ENCODE measurements at regions not wholly inside any gene's neighbourhood (a gene's known extent, or its start where the extent isn't known, plus 50 kb on each side); places are given as distances from the start of the nearest gene placed in this dataset.
"Not testable (repeated sequence)": the region's sequence is repeated elsewhere in the genome, so short reads cannot be mapped to it uniquely, and the experiment has no call there.

DNA sequence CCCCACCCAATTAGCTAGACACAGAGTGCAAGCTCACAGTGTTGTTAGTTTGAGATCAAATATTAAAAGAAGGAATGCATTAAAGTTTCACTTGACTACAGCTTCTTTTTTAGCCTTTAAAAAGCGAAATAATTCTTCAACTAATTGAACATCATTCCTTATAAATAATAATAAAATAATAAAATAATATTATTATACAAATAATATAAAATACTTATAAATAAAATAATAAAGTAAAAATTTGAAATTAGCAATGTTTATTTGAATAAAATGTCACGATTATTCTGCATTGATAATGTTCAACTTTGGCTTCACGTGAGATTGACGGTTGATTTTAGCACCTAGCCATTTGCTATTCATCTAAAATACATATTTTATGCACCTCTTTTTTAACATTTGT, 819.3 kb downstream of the FRK start:
- DNase-seq (ENCODE audit: low spot score), result no peak

DNA sequence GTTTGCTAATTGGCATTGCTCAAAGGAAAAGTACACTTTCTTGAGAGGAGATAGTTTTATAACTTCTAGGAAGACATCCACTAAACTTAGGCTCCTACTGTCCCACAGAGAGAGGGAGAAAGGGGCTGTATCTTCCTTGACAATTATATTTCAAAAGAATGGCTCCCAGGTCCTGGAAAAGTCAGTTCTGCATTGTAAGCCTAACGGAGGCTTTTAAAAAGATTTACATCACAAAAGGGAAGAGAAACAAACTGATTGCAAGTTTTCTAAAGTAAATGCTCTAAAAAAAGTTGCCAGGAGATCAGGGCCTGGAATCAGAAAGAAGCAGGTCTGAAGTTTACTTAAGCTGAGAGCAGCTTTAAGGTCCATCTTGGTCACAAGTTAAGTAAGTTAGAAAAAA, 839.5 kb downstream of the FRK start:
- DNase-seq (ENCODE audit: low spot score), result no peak

DNA sequence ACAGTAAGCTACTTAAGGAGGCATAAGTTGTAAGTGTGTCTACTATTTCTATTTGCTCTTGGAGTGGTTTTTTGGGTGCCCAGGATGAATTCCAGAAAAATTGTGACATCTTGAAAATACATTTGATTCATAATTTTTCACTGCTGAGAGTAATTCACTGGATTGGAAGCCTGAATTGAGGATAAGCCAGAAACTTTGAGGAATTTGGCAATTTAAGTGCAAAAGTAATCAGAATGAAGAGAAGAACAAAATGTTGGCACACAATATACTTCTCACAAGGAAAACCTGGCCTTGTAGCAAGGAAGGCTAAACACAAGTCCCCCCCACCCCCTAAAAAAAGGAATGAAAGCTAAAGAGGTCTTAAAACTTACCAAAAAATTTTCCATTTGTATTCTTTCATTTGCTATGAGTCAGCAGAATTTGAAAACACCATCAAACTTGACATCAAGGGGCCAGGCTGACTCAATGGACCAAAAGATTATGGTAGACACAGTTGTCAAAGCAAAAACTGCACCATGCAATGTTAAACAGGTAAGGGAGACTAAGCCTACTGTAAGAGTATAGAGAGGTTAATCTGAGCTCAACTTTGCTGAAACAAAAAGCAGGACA, 840.0 kb downstream of the FRK start:
- DNase-seq (ENCODE audit: low spot score), result no peak

DNA sequence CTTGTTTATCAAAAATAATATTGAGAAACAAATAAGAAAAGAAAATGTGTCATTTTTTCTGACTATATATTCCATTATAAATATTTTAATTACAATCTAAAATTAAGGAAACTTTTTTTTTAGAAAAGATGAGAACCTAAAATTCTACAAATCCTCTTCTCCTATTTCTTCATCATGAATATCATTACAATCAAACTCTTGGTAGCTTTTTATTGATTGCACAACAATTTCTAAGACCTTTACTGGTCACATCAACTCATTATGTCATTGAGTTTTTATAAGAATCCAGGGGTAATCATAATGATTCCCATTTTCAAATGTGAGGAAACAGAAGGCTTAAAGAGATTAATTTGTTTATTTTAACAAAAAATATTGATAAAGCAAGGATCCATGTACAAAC, 841.0 kb downstream of the FRK start:
- no peak for DNase-seq (ENCODE audit: low spot score)

DNA sequence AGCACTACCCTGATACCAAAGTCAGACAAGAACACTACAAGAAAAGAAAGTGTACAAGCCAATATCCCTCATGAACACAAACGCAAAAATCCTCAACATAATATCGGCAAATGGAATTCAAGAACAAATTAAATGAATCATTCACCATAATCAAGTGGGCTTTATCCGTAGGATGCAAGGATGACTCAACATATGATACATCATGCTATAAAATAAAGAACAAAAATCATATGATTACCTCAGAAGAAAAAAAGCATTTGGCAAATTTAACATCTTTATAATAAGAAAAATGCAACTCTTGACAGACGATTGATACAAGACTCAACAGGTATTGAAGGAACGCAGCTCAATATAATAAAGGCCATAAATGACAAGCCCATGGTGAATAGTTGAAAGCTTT, 843.9 kb downstream of the FRK start:
- DNase-seq (ENCODE audit: low spot score), result no peak

DNA sequence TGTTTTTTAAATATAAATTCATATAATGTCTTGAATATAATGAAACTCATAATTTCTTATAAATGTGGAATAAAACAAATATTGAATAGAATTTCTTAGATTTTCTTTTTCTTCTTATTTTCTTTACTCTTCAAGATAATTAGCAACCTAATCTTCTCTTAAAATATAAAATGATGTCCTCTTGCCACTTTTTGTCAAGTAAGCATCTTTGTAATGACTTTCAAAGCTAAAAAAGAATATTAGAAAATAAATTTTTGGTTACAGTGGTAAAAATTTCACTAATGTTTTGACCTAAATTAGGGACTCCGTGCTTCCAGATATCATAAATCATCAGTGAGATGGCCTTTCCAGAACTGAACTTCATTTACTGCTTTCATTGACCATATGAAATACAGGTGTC, 846.4 kb downstream of the FRK start:
- no peak for DNase-seq (ENCODE audit: low spot score)

DNA sequence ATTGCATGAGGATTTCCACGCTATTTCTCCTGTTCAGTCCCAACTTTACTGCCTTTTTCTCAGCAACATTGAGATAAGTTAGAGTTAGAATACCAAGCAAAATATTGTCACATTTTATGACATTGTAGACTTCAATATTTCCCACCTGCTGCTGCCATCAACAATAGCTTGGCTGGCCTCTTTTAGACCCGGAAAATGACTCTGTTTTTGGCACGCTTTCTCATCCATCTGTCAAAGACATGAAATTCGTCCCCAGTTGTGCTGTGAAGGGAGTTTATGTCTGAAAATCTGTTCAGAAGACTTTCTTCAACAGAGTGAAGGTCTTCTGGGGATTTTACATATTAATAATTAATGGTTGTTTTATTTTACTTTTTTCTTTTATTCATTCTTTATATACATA, 857.3 kb downstream of the FRK start:
- DNase-seq (ENCODE audit: low spot score), result no peak

DNA sequence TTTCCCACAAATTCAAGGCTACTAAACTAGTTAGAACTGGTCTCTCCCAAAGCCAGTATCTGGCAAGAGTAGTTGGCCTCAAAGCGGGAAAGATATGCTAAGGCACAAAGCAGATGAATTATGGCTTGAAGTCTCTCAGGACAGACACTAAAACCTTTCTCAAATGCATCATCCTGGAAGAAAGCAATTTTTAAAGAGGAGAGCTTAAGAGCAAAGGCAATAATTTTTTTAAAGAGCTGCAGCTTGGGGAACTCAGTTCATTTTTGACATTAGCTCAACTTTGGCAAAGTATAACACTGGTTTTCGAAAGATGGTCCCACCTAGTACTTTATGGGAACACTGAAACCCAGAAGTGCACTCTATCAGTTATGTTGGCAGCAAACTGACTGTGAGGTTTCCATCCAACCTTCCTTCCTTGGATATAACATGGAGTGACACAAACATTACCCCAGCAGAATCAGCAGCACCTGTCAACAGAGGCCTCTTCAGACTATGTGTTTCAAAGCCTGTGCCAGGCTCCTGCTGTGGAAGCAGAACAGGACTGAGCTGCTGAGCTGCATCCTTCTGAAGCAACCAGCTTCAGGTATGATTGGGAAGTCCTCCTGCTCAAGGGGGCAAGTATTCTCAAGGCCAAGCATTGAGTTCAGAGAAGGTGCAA, 852.3 kb upstream of the HS3ST5 start:
- DNase-seq (ENCODE audit: low spot score), result no peak

DNA sequence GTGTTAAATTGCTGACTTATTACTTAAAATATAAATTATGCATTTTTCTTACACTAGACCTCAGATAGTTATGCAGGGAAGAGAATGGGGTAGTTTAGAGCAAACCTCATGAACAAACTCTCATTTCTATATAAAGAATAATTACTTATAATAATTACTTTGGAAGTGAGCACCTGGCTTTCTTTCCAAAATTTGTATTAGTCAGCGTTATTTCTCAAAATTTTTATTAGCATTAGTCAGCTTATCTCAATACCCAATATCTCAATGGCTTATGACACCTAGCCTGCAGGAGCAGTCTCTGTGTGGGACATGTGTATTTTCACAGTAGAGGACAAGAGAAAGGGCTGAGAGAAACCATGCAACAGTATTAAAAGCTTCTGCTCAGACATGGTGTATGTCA, 849.2 kb upstream of the HS3ST5 start:
- DNase-seq (ENCODE audit: low spot score), result no peak

DNA sequence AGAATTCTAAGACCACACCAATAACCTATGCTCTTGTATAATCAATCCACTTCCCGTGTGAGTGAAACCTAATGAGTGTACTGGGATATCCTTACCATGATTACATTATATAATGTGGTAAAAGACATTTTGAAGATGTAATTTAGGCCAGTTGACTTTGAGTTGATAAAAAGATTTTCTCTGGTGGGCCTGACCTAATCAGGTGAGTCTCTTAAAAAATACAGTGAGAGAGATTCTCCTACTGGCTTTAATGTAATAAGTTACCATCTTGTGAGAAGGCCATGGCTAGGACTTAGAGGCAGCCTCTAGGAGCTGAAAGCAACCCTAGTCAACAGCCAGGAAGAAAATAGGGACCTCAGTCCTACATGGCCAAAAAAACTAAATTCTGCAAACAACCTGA, 847.7 kb upstream of the HS3ST5 start:
- DNase-seq (ENCODE audit: low spot score), result no peak

DNA sequence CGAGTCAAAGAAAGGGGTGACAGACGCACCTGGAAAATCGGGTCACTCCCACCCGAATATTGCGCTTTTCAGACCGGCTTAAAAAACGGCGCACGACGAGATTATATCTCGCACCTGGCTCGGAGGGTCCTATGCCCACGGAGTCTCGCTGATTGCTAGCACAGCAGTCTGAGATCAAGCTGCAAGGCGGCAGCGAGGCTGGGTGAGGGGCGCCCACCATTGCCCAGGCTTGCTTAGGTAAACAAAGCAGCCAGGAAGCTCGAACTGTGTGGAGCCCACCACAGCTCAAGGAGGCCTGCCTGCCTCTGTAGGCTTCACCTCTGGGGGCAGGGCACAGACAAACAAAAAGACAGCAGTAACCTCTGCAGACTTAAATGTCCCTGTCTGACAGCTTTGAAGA, 832.6 kb upstream of the HS3ST5 start:
- DNase-seq (ENCODE audit: low spot score), result not testable (repeated sequence)

DNA sequence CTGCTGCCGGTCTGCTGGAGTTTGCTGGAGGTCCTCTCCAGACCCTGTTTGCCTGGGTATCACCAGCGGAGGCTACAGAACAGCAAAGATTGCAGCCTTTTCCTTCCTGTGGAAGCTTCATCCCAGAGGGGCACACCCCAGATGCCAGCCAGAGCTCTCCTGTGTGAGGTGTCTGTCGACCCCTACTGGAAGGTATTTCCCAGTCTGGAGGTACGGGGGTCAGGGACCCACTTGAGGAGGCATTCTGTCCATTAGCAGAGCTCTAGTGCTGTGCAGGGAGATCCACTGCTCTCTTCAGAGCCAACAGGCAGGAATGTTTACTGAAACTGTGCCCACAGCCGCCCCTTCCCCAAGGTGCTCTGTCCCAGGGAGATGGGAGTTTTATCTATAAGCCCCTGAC, 823.1 kb upstream of the HS3ST5 start:
- not testable (repeated sequence) for DNase-seq (ENCODE audit: low spot score)

DNA sequence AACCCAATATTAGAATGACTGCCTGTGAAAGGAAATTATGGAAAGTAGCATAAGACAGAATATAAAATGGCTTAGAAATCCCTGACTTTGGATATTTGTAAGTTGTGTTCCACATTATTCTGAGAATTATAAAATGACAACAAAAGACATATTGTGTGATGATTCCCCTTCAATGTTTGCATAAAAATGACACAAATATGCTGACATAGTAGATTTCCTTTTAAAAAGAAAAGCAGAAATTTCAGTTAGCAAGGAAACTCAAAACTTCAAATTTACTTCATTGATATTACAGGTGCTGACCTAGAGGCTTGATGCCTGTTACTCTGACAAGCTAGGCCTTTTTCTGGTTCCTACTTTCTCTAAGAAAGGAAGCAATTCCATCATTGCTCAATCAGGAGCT, 816.9 kb upstream of the HS3ST5 start:
- DNase-seq (ENCODE audit: low spot score), result no peak

DNA sequence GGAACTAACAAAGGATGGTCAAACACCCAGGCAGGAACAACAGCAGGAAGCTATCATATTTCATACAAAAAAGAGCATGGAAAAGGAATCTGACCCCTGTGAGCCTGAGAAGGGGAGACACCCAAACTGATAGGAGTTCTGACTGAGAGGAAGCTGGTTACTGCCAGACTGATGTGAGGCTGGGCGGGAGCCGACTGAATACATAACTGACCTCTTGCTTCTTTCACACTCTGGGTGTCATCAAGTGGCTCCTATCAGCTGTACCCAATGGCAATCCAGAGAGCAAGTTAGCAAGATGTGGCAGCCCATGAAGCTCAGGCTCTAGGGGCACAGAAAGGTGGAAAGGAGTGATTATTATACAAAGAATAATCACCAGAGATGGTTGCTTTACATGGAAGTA, 795.1 kb upstream of the HS3ST5 start:
- DNase-seq (ENCODE audit: low spot score), result no peak

DNA sequence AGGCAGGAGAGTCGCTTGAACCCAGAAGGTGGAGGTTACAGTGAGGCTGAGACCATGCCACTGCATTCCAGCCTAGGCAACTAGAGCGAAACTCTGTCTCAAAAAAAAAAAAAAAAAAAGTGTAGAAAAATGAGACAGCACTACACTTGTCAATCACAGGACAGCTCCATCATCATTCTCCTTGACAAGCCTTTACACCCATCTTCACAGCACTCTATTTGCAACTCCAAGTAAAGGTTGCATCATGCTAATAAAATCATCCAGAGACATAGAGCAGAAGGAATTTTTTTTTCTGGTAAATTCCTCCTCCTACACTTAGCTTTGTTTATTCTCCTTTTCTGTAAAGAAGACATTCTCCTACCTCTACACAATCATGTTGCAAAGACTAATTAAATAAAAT, 791.0 kb upstream of the HS3ST5 start:
- DNase-seq (ENCODE audit: low spot score), result no peak

DNA sequence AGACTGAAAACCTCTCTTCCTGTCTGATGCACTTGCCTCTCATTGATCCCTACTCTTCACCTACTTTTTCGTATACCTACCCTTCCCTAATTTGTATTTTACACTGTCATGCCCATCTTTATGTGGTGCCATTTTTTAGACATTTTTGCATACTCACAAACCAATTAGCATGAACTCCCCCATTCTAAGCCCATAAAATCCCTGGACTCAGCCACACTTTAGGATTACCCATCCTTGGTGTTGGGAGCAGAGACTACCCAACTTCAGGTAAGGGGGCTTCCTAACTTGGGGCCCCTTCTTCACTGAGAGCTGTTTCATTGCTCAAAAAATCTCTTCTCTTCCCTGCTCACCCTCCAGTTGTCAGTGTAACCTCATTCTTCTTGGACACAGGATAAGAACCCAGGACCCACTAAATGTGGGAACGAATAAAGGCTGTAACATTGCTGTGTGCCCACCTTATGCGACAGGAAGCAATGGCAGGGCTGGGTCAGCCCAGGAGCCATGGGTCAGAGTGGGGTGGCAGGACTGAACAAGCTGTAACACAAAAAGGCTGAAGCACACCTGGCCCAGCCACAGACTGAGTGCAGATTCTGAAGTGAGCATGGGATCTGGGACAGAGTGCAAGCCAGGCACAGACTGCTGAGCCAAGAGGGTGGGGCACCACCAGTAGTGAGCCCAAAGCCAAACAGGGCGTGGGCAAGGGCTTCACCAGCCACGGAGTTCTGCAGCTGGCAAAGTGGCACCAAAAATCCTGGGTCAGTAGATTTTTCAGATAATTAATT, 789.1 kb upstream of the HS3ST5 start:
- DNase-seq (ENCODE audit: low spot score), result no peak

DNA sequence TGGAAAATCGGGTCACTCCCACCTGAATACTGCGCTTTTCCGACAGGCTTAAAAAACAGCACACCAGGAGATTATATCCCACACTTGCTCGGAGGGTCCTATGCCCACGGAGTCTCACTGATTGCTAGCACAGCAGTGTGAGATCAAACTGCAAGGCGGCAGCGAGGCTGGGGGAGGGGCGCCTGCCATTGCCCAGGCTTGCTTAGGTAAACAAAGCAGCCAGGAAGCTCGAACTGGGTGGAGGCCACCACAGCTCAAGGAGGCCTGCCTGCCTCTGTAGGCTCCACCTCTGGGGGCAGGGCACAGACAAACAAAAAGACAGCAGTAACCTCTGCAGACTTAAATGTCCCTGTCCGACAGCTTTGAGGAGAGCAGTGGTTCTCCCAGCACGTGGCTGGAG, 778.7 kb upstream of the HS3ST5 start:
- not testable (repeated sequence) for DNase-seq (ENCODE audit: low spot score)

DNA sequence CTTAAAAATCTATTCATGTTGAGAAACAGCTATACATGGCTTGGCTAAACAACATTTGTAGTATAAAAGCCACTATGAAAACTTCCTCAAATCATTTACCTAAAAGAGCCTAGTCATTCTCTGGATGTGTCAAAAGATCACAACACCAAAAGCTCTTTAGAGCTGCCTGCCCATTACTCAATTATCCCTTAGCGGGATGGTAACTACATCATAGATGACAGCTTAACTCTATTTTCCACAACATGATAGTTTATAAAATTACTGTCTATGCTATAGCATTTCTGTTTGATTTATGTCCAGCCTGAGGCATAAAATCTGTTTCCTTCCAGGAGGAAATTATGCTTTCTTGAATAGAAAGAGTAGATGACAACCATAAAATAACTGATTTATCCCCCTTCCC, 777.6 kb upstream of the HS3ST5 start:
- no peak for DNase-seq (ENCODE audit: low spot score)

DNA sequence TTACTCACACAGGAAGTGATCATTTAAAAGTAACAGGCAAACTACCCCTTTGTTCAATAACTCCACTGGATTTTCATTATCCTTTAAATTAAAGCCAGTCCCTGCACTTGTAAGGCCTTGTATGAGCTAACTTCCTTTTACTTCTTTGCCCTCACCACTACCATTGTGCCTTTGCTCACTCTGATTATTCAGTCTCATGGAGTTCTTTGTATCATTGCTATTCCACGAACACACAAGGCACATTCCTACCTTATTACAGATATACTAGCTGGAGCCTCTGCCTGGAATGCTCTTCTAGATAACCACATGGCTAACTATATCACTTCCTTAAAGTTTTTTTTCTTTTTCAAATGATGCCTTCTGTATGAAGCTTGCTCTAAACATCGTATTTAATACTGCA, 748.6 kb upstream of the HS3ST5 start:
- DNase-seq (ENCODE audit: low spot score), result no peak

DNA sequence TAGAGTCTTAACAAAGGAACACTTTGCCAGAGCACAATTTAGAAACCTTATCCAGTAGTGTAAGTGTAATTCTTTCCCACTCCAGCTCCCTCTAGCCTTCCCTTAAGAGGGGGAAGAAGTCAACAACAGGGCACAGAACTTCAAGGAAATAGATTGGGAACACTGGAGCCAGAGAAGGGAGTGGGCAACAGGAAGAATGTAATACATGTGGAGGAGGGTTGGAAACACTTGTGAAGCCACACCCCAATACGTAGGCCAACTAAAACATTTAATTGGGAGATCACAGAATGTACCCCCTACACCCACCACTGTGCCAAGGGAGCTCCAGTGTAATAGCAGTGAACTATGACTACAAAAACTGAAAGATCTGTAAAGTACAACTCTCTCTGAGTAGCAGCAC, 735.7 kb upstream of the HS3ST5 start:
- no peak for DNase-seq (ENCODE audit: low spot score)

DNA sequence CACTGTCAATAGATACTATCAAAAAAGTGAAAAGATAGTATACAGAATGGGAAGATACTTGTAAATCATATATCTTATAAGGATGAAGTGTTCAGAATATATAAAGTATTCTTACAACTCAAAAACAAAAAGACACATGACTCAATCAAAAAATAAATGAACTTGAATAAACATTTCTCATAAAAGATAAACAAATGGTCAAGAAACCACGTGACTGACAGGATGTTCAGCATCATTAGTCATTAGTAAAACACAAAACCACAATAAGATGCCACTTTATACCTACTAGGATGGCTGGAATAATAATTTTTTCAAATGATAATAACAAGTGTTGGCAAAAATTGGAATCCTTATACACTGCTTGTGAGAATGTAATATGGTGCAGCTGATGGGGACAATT, 729.1 kb upstream of the HS3ST5 start:
- no peak for DNase-seq (ENCODE audit: low spot score)

DNA sequence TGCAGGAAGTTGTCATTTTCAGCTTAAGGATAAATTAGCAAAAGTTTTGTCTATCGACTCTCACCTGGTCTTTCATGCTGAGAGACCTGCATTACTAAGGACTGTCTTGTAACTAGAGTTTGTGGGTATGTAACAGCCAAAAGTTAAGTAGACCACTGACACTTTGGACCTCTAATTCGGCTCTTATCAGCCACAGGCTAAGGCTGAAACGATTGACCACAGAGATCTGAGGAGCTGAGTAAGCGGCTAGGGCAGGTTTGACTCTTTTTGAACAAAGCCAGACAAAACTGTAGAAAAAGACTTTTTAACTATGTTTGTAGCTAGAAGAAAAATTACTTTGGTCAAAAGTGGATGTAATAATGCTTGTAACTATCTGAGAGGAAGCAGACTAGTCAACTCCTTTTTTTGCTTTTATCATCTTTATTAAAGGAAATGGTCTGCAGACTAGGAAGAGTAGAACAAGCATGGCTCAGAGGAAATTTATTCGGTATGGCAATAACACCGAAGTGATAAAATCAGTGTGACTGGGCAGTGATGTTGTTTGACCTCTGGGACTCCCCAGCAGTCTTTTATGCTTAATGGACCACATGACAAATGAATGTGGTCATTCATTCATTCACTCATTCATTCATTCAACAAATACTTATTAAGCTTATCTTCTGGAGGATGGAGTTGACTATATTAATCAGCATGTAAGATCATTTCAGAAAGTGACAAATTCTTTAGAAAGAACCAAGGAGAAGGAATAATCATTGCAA, 725.0 kb upstream of the HS3ST5 start:
- DNase-seq (ENCODE audit: low spot score), result no peak

DNA sequence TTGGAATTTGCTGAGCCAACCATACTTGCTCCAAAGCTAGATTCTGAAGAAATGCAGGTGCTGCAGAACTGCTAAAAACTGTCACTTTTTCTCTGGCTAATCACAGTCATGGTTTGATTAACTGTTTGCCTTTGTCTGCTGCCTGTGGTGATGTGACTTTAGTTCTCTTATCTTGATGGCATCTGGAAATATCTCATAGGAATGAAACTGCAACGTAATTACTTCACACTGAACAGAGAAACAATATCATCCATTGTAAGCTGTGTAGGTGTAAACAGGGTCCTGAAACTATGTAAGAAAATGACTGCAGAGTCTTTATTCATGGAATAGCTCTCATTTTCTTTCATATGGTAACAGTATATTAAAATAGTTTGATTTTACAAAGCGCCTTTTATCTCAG, 721.9 kb upstream of the HS3ST5 start:
- no peak for DNase-seq (ENCODE audit: low spot score)
